Caco-2 (cell line): ENCODE measurements at regions not wholly inside any gene's neighbourhood (a gene's known extent, or its start where the extent isn't known, plus 50 kb on each side); places are given as distances from the start of the nearest gene placed in this dataset.

Experiments used
- BruUV-seq: library from RNA; stranded (reverse); fragments of 400-500 nt; replicated peaks from 2 replicates; lab custom pipeline; 2021; lab: Mats Ljungman, UMichigan
- CTCF ChIA-PET: fragments of 300-600 bp; sonication (Branson Sonifier 250); formaldehyde crosslinking; loops from one replicate; lab custom pipeline; 2022; ENCODE audit warnings: antibody characterized with exemption; lab: Charles Lee
- POLR2A ChIA-PET: fragments of 300-600 bp; sonication (Branson Sonifier 250); formaldehyde crosslinking; loops from one replicate; lab custom pipeline; 2022; ENCODE audit warnings: antibody characterized with exemption; lab: Charles Lee
- DNase-seq, 2 experiments: peaks; one replicate each; pipeline versions ENCODE4 v3.0.0 to v3.0.0-alpha.2; 2020 to 2022
- H3K27me3 ChIP-seq: replicated peaks from 2 replicates; pipeline ENCODE4 v1.6.0; 2011; ENCODE audit warnings: low read length; ENCODE audit not compliant: control insufficient read depth, insufficient read depth
- H3K36me3 ChIP-seq: 2 replicates; pipeline ENCODE4 v1.5.1; 2011; ENCODE audit warnings: low read length; ENCODE audit not compliant: control insufficient read depth, insufficient read depth
- H3K4me1 ChIP-seq: fragments of 250-450 bp; sonication (Bioruptor Pico); 2 replicates; pipeline ENCODE4 v1.5.1; 2020; ENCODE audit warnings: mild to moderate bottlenecking
- H3K4me3 ChIP-seq: 2 replicates; pipeline ENCODE4 v1.5.1; 2011; ENCODE audit warnings: low read depth, mild to moderate bottlenecking, control low read depth, low read length
- H3K9me3 ChIP-seq: fragments of 250-450 bp; sonication (Bioruptor Pico); 2 replicates; pipeline ENCODE4 v1.5.1; 2020; ENCODE audit warnings: mild to moderate bottlenecking, moderate library complexity
- H3K27ac Mint-ChIP-seq: one replicate; pipeline ENCODE4 v1.8.0; 2022; ENCODE audit warnings: mixed read lengths; ENCODE audit not compliant: unreplicated experiment
- H3K27me3 Mint-ChIP-seq: one replicate; pipeline ENCODE4 v1.8.0; 2022; ENCODE audit warnings: mixed read lengths; ENCODE audit not compliant: insufficient read depth, unreplicated experiment
- H3K36me3 Mint-ChIP-seq: one replicate; pipeline ENCODE4 v1.8.0; 2022; ENCODE audit warnings: mild to moderate bottlenecking, mixed read lengths; ENCODE audit not compliant: insufficient read depth, unreplicated experiment
- H3K4me1 Mint-ChIP-seq: one replicate; pipeline ENCODE4 v1.8.0; 2022; ENCODE audit warnings: low read depth, mixed read lengths; ENCODE audit not compliant: unreplicated experiment
- H3K4me3 Mint-ChIP-seq: one replicate; pipeline ENCODE4 v1.8.0; 2022; ENCODE audit warnings: mild to moderate bottlenecking, moderate library complexity, mixed read lengths; ENCODE audit not compliant: unreplicated experiment
- H3K9me3 Mint-ChIP-seq: one replicate; pipeline ENCODE4 v1.8.0; 2022; ENCODE audit warnings: mixed read lengths; ENCODE audit not compliant: unreplicated experiment
- intact Hi-C: fragments of 100-400 bp; cut with micrococcal nuclease; formaldehyde crosslinking; loops from one replicate; pipeline ENCODE4 v1.10.0; 2022; ENCODE audit not compliant: unreplicated experiment
- TF ChIP-seq, protein P1 (sequence below), 2 experiments: fragments of 200-600 bp in 1 of 2; IDR thresholded peaks; 1 replicate in 1 of 2; 2 replicates in 1 of 2; pipeline versions ENCODE4 v1.5.1 to v1.8.0; 2011 to 2022; ENCODE audit warnings: antibody characterized with exemption in 1 of 2, control low read depth in 1 of 2, inconsistent platforms in 1 of 2, low read depth in 1 of 2, low read length in 1 of 2, mild to moderate bottlenecking in 1 of 2, moderate library complexity in 1 of 2; ENCODE audit not compliant: insufficient read depth in 1 of 2, severe bottlenecking in 1 of 2, unreplicated experiment in 1 of 2

DNA sequence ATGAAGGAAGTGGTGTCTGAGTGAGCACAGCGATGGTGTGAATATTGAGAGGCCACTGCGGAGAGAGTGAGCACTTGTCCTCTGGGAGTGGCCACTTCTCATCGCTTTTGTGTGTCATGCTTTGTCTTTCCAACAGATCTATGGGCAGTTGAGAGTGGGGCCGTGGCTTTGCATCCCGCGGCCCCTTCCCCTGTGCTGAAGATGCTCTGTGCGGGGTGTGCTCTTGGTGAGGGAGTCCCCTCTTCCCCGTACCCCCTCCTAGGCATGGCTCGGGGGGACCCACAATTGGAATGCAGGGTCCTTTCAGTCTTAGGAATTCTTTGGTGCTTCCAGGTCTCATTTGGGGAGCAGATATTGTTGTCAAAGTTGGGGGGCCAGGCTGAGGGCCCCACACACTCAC lies 197.3 kb upstream of the WSCD1 start:
- Histone ChIP-seq H3K27me3 (no peaks in the 10 kb centered on the region), H3K9me3 (no peaks in the 10 kb centered on the region), H3K4me1 (no peaks in the 10 kb centered on the region), H3K4me3 (no peak overlapping the region), H3K36me3 (no peaks in the 10 kb centered on the region)
- intact Hi-C loops: no loop called here
- Mint-ChIP-seq H3K27ac (no peak overlapping the region), H3K4me3 (no peak overlapping the region), H3K27me3 (peaks cover 4% of the 10 kb centered on the region), H3K4me1 (no peaks in the 10 kb centered on the region), H3K36me3 (no peaks in the 10 kb centered on the region), H3K9me3 (no peaks in the 10 kb centered on the region)
- DNase-seq: no peak
- ChIA-PET POLR2A (no interaction called here), CTCF (no interaction called here)
- TF ChIP-seq, protein P1, sequence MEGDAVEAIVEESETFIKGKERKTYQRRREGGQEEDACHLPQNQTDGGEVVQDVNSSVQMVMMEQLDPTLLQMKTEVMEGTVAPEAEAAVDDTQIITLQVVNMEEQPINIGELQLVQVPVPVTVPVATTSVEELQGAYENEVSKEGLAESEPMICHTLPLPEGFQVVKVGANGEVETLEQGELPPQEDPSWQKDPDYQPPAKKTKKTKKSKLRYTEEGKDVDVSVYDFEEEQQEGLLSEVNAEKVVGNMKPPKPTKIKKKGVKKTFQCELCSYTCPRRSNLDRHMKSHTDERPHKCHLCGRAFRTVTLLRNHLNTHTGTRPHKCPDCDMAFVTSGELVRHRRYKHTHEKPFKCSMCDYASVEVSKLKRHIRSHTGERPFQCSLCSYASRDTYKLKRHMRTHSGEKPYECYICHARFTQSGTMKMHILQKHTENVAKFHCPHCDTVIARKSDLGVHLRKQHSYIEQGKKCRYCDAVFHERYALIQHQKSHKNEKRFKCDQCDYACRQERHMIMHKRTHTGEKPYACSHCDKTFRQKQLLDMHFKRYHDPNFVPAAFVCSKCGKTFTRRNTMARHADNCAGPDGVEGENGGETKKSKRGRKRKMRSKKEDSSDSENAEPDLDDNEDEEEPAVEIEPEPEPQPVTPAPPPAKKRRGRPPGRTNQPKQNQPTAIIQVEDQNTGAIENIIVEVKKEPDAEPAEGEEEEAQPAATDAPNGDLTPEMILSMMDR (IDR thresholded peaks at IDR 0.05; ENCODE audit: insufficient read depth in 1 of 2, low read depth in 1 of 2, low read length in 1 of 2, severe bottlenecking in 1 of 2, unreplicated experiment in 1 of 2): no peak
- BruUV-seq: no TSS peak

DNA sequence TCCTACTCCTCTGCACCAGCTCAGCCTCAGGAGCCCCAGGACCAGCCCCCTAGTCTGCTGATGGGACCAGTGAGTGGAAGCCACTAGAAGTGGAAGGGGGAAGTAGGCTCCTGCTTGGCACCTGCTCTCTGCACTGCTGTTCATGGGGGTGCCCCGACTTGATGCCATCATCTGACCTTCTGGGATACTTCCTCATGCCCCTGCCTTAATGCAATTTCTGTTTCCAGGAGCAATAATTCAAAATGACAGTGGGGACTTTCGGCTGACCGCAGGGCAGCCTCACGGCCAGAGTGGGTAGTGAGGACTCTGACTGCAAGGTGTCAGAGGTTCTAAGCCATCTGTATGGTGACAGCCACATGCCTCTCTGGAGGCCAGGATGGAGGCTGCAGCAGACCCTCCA lies 196.4 kb upstream of the WSCD1 start:
- POLR2A ChIA-PET: no interaction called here
- H3K4me1 Mint-ChIP-seq: no peaks in the 10 kb centered on the region
- no peak for DNase-seq
- CTCF ChIA-PET: no interaction called here
- no peak overlapping the region for H3K27ac Mint-ChIP-seq
- no peak overlapping the region for H3K4me3 Mint-ChIP-seq
- Histone ChIP-seq H3K4me1 (no peaks in the 10 kb centered on the region), H3K9me3 (no peaks in the 10 kb centered on the region), H3K36me3 (no peaks in the 10 kb centered on the region), H3K4me3 (no peak overlapping the region), H3K27me3 (no peaks in the 10 kb centered on the region)
- TF ChIP-seq, protein P1 (IDR thresholded peaks at IDR 0.05; ENCODE audit: insufficient read depth in 1 of 2, low read depth in 1 of 2, low read length in 1 of 2, severe bottlenecking in 1 of 2, unreplicated experiment in 1 of 2): no peak
- BruUV-seq: no TSS peak
- intact Hi-C loops: no loop called here
- H3K9me3 Mint-ChIP-seq: no peaks in the 10 kb centered on the region
- peaks cover 4% of the 10 kb centered on the region for H3K27me3 Mint-ChIP-seq
- H3K36me3 Mint-ChIP-seq: no peaks in the 10 kb centered on the region

DNA sequence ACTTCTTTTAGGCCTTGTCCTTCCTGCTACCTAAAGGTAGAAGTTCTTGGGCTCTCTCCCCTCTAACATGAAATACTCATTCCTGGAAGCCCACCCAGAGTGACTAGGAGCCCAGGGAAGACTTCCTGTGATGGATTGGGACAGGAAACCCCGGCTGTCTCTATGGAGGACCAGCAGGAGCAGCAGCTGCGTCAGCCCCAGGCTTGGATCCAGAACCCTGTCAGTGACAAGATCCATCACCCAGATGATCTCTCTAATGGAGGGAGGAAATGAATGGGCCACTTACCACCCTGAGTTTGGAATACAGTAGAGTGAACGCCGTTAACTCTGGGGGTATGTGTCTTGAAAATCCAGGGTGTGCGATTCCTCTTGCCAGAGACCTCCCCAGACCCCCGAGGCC lies 195.7 kb upstream of the WSCD1 start:
- no peaks in the 10 kb centered on the region for H3K4me1 Mint-ChIP-seq
- no TSS peak for BruUV-seq
- peaks cover 4% of the 10 kb centered on the region for H3K27me3 Mint-ChIP-seq
- no peaks in the 10 kb centered on the region for H3K9me3 Mint-ChIP-seq
- intact Hi-C loops: no loop called here
- no peaks in the 10 kb centered on the region for H3K4me1 ChIP-seq
- no peaks in the 10 kb centered on the region for H3K36me3 Mint-ChIP-seq
- TF ChIP-seq, protein P1 (IDR thresholded peaks at IDR 0.05; ENCODE audit: insufficient read depth in 1 of 2, low read depth in 1 of 2, low read length in 1 of 2, severe bottlenecking in 1 of 2, unreplicated experiment in 1 of 2): no peak
- ChIA-PET POLR2A (no interaction called here), CTCF (no interaction called here)
- H3K27me3 ChIP-seq: no peaks in the 10 kb centered on the region
- H3K4me3 ChIP-seq: no peak overlapping the region
- no peaks in the 10 kb centered on the region for H3K9me3 ChIP-seq
- H3K27ac Mint-ChIP-seq: no peak overlapping the region
- DNase-seq: no peak
- no peaks in the 10 kb centered on the region for H3K36me3 ChIP-seq
- H3K4me3 Mint-ChIP-seq: no peak overlapping the region
